SH-SY5Y (cell line): ENCODE measurements at regions not wholly inside any gene's neighbourhood (a gene's known extent, or its start where the extent isn't known, plus 50 kb on each side); places are given as distances from the start of the nearest gene placed in this dataset.

Source experiments
- GATA2 ChIP-seq: IDR thresholded peaks from 2 replicates; pipeline ENCODE4 v1.6.1; 2011; ENCODE audit warnings: mild to moderate bottlenecking, low read depth, low read length
- GATA3 ChIP-seq: IDR thresholded peaks from 2 replicates; pipeline ENCODE4 v1.6.1; 2011; ENCODE audit warnings: low read depth, mild to moderate bottlenecking, low read length, moderate library complexity

DNA sequence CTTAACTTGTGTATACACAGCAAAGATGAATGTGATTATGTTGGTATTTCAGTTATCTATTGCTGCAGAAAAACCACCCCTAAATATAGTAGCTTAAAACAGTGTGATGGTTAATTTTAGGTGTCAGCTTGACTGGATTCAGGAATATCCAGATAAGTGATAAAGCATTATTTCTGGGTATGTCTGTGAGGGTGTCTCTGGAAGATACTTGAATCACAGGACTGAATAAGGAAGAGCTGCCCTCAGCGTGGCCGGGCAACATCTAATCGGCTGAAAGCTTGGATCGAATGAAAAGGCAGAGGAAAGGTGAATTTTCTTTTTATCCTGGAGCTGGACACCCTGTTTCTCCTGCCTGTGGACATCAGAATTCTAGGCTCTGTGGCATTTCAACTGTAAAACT lies 132.0 kb upstream of the SYNPR start:
- no peak for TF ChIP-seq GATA3
- TF ChIP-seq GATA2: no peak
